ENCODE measurements at regions not wholly inside any gene's neighbourhood (a gene's known extent, or its start where the extent isn't known, plus 50 kb on each side); places are given as distances from the start of the nearest gene placed in this dataset.

- TF ChIP-seq CTCF (IDR thresholded peaks at IDR 0.05) (no peak), POLR2AphosphoS5 (IDR thresholded peaks at IDR 0.05; ENCODE audit: insufficient read depth in 1 of 2, low read depth in 1 of 2) (no peak), POLR2A (IDR thresholded peaks at IDR 0.05) (no peak)
These were observed 105.7 kb upstream of the GUCA2B start for GRCh38 chr1:42047508-42047880.
